ENCODE measurements at regions not wholly inside any gene's neighbourhood (a gene's known extent, or its start where the extent isn't known, plus 50 kb on each side); places are given as distances from the start of the nearest gene placed in this dataset.

- no peak for TF ChIP-seq CHD7 (IDR thresholded peaks at IDR 0.05; ENCODE audit: insufficient replicate concordance, low read length)
- TF ChIP-seq RFX5 (IDR thresholded peaks at IDR 0.05; ENCODE audit: borderline replicate concordance, low read depth, low read length): no peak
- TF ChIP-seq ASH2L (IDR thresholded peaks at IDR 0.05; ENCODE audit: low read length): no peak
- no peak for TF ChIP-seq SUZ12 (IDR thresholded peaks at IDR 0.05; ENCODE audit: low read length)
- no peak for TF ChIP-seq POLR2AphosphoS5 (IDR thresholded peaks at IDR 0.05; ENCODE audit: low read depth, low read length)
- TF ChIP-seq SP4 (IDR thresholded peaks at IDR 0.05; ENCODE audit: low read length): no peak
Measured at GRCh38 chr2:242036653-242036950, 167.1 kb downstream of the RTP5 start (continued).

Data from H1 (cell line).